RWPE2 (cell line): ENCODE measurements at regions not wholly inside any gene's neighbourhood (a gene's known extent, or its start where the extent isn't known, plus 50 kb on each side); places are given as distances from the start of the nearest gene placed in this dataset.

Source experiments
- ATAC-seq: fragments of 200-7000 bp; cut with Tn5 transposase; 3 replicates; pipeline ENCODE4 v1.9.1; 2021; ENCODE audit warnings: low read depth
- DNase-seq: peaks from one replicate; pipeline ENCODE4 v3.0.0-alpha.2; 2020; ENCODE audit warnings: low spot score
- H3K27ac ChIP-seq: fragments of 450-650 bp; 2 replicates; pipeline ENCODE4 v1.5.1; 2017; ENCODE audit warnings: mild to moderate bottlenecking; ENCODE audit not compliant: poor library complexity, severe bottlenecking
- H3K27me3 ChIP-seq: fragments of 250-450 bp; sonication (Bioruptor Pico); 2 replicates; pipeline ENCODE4 v1.5.1; 2021; ENCODE audit warnings: mild to moderate bottlenecking, moderate library complexity; ENCODE audit not compliant: insufficient read depth, poor library complexity, severe bottlenecking
- H3K36me3 ChIP-seq: fragments of 250-450 bp; sonication (Bioruptor Pico); 2 replicates; pipeline ENCODE4 v1.5.1; 2020; ENCODE audit warnings: low read depth, mild to moderate bottlenecking, moderate library complexity
- H3K4me1 ChIP-seq: fragments of 250-450 bp; sonication (Bioruptor Pico); 2 replicates; pipeline ENCODE4 v1.5.1; 2021; ENCODE audit warnings: mild to moderate bottlenecking, moderate library complexity; ENCODE audit not compliant: insufficient read depth, poor library complexity, severe bottlenecking
- H3K4me3 ChIP-seq: fragments of 250-450 bp; sonication (Bioruptor Pico); 2 replicates; pipeline ENCODE4 v1.5.1; 2021; ENCODE audit warnings: mild to moderate bottlenecking, moderate library complexity; ENCODE audit not compliant: severe bottlenecking
- H3K9me3 ChIP-seq: fragments of 250-450 bp; sonication (Bioruptor Pico); 2 replicates; pipeline ENCODE4 v1.5.1; 2021; ENCODE audit warnings: mild to moderate bottlenecking, moderate library complexity; ENCODE audit not compliant: severe bottlenecking
- CTCF ChIP-seq: fragments of 450-650 bp; IDR thresholded peaks from one replicate; pipeline ENCODE4 v1.5.1; 2017; ENCODE audit warnings: mild to moderate bottlenecking, moderate library complexity; ENCODE audit not compliant: poor library complexity, severe bottlenecking

- H3K9me3 ChIP-seq: no peaks in the 10 kb centered on the region
- no peak overlapping the region for H3K27ac ChIP-seq
- no peaks in the 10 kb centered on the region for H3K36me3 ChIP-seq
- ATAC-seq (no peak), DNase-seq (no peak)
- no peaks in the 10 kb centered on the region for H3K4me1 ChIP-seq
- no peaks in the 10 kb centered on the region for H3K27me3 ChIP-seq
- no peak overlapping the region for H3K4me3 ChIP-seq
- no peak for TF ChIP-seq CTCF
These were observed 201.0 kb upstream of the SALL3 start for GRCh38 chr18:78778651-78779050.

- ATAC-seq (no peak), DNase-seq (no peak)
- Histone ChIP-seq H3K4me3 (no peak overlapping the region), H3K36me3 (no peaks in the 10 kb centered on the region), H3K27ac (no peak overlapping the region), H3K9me3 (no peaks in the 10 kb centered on the region), H3K27me3 (no peaks in the 10 kb centered on the region), H3K4me1 (no peaks in the 10 kb centered on the region)
- TF ChIP-seq CTCF: no peak
These were observed 199.5 kb upstream of the SALL3 start for GRCh38 chr18:78779996-78780718.

- Histone ChIP-seq H3K27ac (no peak overlapping the region), H3K9me3 (no peaks in the 10 kb centered on the region), H3K4me3 (no peak overlapping the region), H3K36me3 (no peaks in the 10 kb centered on the region), H3K27me3 (no peaks in the 10 kb centered on the region), H3K4me1 (no peaks in the 10 kb centered on the region)
- ATAC-seq: no peak
- no peak for DNase-seq
- TF ChIP-seq CTCF: no peak
These were observed 198.7 kb upstream of the SALL3 start for GRCh38 chr18:78780719-78781600.

- no peak for TF ChIP-seq CTCF
- no peak for ATAC-seq
- Histone ChIP-seq H3K4me3 (no peak overlapping the region), H3K27me3 (no peaks in the 10 kb centered on the region), H3K27ac (no peak overlapping the region), H3K9me3 (no peaks in the 10 kb centered on the region), H3K36me3 (no peaks in the 10 kb centered on the region), H3K4me1 (no peaks in the 10 kb centered on the region)
- no peak for DNase-seq
These were observed 198.0 kb upstream of the SALL3 start for GRCh38 chr18:78781601-78781960.
